Activated T-helper 2 cell treated with anti-CD3 and anti-CD28 coated beads, Interferon-gamma antibody, Interleukin-2, Interleukin-4, amounts not matched to agents 10 μg/mL and 5 μg/mL and 100 μg/mL, durations not matched to agents 14 hours and 24 hours and 36 hours (primary cell): ENCODE measurements at regions not wholly inside any gene's neighbourhood (a gene's known extent, or its start where the extent isn't known, plus 50 kb on each side); places are given as distances from the start of the nearest gene placed in this dataset.
"Not testable (repeated sequence)": the region's sequence is repeated elsewhere in the genome, so short reads cannot be mapped to it uniquely, and the experiment has no call there.

ENCODE experiments used
- DNase-seq: peaks from one replicate; pipeline ENCODE4 v3.0.0; 2021; ENCODE audit warnings: low spot score
- H3K27ac Mint-ChIP-seq: one replicate; pipeline ENCODE4 v1.8.0; 2021; ENCODE audit warnings: mixed read lengths
- H3K27me3 Mint-ChIP-seq: one replicate; pipeline ENCODE4 v1.8.0; 2021; ENCODE audit warnings: low read depth, mixed read lengths
- H3K36me3 Mint-ChIP-seq: one replicate; pipeline ENCODE4 v1.8.0; 2021; ENCODE audit warnings: low read depth, mixed read lengths
- H3K4me1 Mint-ChIP-seq: one replicate; pipeline ENCODE4 v1.8.0; 2021; ENCODE audit warnings: low read depth, mixed read lengths
- H3K4me3 Mint-ChIP-seq: one replicate; pipeline ENCODE4 v1.8.0; 2021; ENCODE audit warnings: low read depth, mild to moderate bottlenecking, moderate library complexity, mixed read lengths
- H3K9me3 Mint-ChIP-seq: one replicate; pipeline ENCODE4 v1.8.0; 2021; ENCODE audit warnings: mixed read lengths
- intact Hi-C: fragments of 100-400 bp; cut with micrococcal nuclease; formaldehyde crosslinking; loops from one replicate; pipeline ENCODE4 v1.15.1; 2023

DNA sequence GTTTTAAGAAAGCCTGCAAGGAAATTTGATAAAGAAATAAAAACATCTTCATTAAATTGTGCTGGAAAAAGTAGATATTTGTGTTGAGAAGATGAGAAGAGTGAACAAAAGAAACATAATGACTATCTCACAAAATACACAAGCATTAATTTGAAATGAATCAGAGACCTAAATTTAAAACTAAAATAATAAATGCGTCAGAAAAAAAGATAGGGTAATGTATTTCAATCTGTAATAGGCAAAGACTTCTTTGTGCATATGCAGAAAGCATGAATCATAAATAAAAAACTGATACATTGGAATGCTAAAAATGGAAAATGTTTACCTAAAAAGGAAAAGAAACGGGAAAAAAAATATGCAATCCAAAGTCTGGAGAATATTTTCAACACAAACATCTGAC, 278.5 kb upstream of the RAI14 start:
- not testable (repeated sequence) for H3K27ac Mint-ChIP-seq

DNA sequence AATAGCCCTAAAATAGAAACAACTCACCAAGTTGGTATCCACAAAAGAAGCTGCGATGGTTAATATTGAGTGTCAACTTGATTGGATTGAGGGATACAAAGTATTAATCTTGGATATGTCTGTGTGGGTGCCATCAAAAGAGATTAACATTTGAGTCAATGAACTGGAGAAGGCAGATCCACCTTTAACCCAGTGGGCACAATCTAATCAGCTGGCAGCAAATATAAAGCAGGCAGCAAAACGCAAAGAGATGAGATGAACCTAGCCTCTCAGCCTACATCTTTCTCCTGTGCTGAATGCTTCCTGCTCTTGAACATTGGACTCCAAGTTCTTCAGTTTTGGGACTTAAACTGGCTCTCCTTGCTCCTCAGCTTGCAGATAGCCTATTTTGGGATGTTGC, 277.6 kb upstream of the RAI14 start:
- H3K36me3 Mint-ChIP-seq, H3K27me3 Mint-ChIP-seq, H3K4me3 Mint-ChIP-seq, DNase-seq, intact Hi-C loops, H3K4me1 Mint-ChIP-seq, H3K9me3 Mint-ChIP-seq, H3K27ac Mint-ChIP-seq: not testable (repeated sequence)

More for the DNA sequence above, 278.5 kb upstream of the RAI14 start:
- H3K9me3 Mint-ChIP-seq, DNase-seq, H3K4me1 Mint-ChIP-seq, intact Hi-C loops, H3K4me3 Mint-ChIP-seq, H3K27me3 Mint-ChIP-seq, H3K36me3 Mint-ChIP-seq: not testable (repeated sequence)

DNA sequence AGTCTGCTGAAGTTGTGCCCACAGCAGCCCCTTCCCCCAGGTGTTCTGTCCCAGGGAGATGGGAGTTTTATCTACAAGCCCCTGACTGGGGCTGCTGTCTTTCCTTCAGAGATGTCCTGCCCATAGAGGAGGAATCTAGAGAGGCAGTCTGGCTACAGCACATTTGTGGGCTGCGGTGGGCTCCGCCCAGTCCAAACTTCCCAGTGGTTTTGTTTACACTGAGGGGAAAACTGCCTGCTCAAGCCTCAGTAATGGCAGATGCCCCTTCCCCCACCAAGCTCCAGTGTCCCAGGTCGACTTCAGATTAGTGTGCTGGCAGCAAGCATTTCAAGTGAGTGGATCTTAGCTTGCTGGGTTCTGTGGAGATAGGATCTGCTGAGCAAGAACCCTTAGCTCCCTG, 267.4 kb upstream of the RAI14 start:
- H3K4me3 Mint-ChIP-seq, H3K4me1 Mint-ChIP-seq, intact Hi-C loops, H3K9me3 Mint-ChIP-seq, H3K27me3 Mint-ChIP-seq, H3K36me3 Mint-ChIP-seq, H3K27ac Mint-ChIP-seq, DNase-seq: not testable (repeated sequence)

DNA sequence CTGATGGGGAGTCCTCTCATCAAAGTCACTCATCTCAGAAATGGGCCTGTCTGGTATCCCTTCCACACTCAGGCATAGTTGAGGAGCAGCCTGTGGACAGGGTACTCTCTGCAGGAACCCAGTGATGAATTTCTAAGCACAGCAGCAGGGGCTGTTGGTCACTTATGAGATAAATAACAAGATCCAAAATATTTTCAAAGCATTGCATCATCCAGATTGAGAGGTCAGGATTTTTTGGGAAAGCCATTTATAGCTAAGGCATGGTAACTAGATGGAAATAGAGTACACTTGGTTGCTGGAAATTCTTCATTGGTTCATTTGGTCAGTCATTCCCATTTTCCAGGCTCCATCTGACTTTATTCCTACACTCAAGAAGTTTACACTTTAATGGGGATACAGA, 246.8 kb upstream of the RAI14 start:
- intact Hi-C loops, result no loop called here
- Mint-ChIP-seq H3K4me3 (no peak overlapping the region), H3K4me1 (no peaks in the 10 kb centered on the region), H3K36me3 (no peaks in the 10 kb centered on the region), H3K9me3 (no peaks in the 10 kb centered on the region), H3K27me3 (peaks cover 2% of the 10 kb centered on the region), H3K27ac (no peak overlapping the region)
- DNase-seq, result no peak

DNA sequence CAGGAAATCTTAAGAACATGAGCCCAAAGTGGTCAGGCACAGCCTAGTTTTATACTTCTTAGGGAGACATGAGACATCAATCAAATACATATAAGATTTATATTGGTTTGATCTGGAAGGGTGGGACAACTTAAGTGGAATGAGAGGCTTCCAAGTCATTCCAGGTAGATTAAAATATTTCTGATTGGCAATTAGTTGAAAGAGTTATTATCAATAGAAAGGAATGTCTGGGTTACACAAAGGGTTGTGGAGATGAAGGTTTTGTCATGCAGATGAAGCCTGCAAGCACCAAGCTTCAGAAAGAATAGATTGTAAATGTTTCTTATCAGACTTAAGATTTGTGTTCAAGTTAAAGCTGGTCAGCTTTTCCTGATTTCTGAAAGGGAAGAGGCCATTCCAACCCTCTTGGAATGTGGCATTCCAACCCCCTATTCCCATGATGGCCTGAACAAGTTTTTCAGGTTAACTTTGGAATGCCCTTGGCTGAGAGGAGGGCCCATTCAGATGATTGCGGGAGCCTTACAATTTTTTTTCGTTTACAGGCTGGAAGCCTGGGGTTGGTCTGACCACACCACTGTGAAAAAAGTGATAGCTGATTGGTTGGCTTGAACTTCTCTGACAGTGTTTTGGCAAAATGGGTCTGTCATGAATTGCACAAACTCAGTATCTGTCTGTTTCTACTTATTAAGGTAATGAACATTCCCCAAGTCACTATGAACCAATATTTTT, 245.6 kb upstream of the RAI14 start:
- H3K36me3 Mint-ChIP-seq, result no peaks in the 10 kb centered on the region
- H3K4me3 Mint-ChIP-seq, result no peak overlapping the region
- H3K9me3 Mint-ChIP-seq, result no peaks in the 10 kb centered on the region
- DNase-seq, result no peak
- no peaks in the 10 kb centered on the region for H3K4me1 Mint-ChIP-seq
- peaks cover 2% of the 10 kb centered on the region for H3K27me3 Mint-ChIP-seq
- H3K27ac Mint-ChIP-seq, result no peak overlapping the region
- intact Hi-C loops, result no loop called here

DNA sequence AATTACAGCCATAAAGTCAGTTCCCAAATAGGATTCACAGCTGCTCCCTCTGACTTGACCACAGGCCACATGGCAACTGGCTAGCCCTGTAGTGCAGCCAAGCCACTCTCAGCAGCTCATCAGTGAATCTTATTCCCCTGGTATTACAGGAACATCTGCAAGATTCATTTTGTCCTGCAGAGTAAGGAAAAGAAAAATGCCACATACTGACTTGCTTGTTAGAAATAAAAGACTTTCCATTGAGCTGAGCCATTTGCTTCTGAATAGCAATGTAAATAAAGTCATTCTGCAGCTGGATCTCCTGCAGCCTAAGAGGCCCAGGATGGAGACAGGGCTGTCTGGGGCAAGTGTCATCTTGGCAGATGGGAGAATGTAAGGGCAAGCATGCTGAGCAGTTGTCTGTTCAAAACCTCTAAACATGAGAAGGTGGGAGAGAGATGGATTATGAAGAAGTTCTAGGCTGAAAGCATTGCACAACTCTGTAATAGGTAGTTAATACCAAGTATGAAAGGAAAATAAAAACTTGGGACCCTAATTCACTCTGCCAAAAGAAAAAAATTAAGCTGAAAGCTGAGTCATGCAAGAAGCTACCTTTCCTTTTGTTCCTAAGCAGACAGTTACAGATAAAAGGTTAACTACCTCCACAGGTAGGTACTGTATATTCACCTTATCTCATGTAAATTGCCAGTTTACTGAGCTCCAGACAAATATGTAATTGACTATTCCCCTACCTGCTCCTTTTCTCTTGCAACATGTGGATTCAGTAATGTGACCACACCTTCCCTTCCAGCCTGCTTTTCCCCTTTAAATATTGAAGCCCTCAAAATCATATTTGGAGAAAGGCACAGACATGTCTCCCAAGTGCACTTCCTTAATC, 244.4 kb upstream of the RAI14 start:
- no peaks in the 10 kb centered on the region for H3K36me3 Mint-ChIP-seq
- H3K9me3 Mint-ChIP-seq, result no peaks in the 10 kb centered on the region
- peaks cover 2% of the 10 kb centered on the region for H3K27me3 Mint-ChIP-seq
- H3K4me3 Mint-ChIP-seq, result no peak overlapping the region
- DNase-seq, result no peak
- H3K4me1 Mint-ChIP-seq, result peaks cover 3% of the 10 kb centered on the region
- intact Hi-C loops, result no loop called here
- H3K27ac Mint-ChIP-seq, result no peak overlapping the region

DNA sequence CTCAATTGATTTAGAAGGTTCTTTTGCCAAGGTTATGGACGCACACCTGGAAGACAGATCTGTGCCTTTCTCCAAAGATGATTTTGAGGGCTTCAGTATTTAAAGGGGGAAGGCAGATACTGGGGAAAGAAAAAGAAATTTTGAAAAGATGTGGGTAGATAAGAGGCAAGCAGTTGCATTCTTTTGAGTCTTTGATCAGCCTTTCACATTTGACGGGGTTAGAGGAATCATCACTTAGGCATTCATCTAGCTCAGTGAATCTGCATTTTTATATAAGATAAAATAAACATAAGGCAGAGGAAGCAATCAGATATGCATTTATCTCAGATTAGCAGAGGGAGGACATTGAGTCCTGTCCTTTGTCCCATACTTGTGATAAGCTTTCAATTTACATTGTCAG, 243.4 kb upstream of the RAI14 start:
- intact Hi-C loops, result no loop called here
- no peak for DNase-seq
- Mint-ChIP-seq H3K36me3 (no peaks in the 10 kb centered on the region), H3K27me3 (peaks cover 2% of the 10 kb centered on the region), H3K4me3 (no peak overlapping the region), H3K9me3 (no peaks in the 10 kb centered on the region), H3K4me1 (peaks cover 3% of the 10 kb centered on the region), H3K27ac (no peak overlapping the region)

DNA sequence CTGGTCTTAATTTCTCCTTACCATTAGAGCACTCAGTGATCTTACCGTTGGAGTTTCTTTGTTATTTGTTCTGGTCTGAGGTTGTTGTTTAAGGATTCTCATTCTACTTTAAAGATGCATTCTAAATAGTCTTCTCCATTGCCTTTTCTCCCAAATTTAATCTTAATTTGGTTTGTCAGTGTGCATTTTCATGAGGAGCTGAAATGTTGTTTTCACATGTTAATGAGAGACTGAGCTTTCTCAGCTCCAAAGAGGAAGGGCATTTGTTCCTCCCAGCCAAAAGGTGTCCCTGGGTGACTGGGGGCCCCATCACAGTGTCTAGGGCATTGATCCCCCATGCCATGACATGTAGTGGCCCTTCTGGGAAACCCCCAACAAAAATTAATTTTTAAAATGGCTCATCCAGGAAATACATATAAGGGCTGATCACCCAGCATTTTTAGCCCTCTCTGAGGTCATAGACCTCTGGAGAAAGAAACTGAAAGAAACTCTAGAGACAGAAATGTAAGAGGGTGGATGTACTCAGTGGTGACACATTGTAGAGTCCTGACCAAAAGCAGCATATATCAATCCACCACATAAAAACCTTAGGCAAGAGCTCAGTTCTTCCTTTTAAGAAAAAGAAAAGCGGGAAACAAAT, 240.4 kb upstream of the RAI14 start:
- Mint-ChIP-seq H3K9me3 (peaks cover 7% of the 10 kb centered on the region), H3K27me3 (peaks cover 2% of the 10 kb centered on the region), H3K4me3 (no peak overlapping the region), H3K27ac (no peak overlapping the region), H3K4me1 (peaks cover 3% of the 10 kb centered on the region), H3K36me3 (no peaks in the 10 kb centered on the region)
- DNase-seq, result no peak
- intact Hi-C loops, result no loop called here

DNA sequence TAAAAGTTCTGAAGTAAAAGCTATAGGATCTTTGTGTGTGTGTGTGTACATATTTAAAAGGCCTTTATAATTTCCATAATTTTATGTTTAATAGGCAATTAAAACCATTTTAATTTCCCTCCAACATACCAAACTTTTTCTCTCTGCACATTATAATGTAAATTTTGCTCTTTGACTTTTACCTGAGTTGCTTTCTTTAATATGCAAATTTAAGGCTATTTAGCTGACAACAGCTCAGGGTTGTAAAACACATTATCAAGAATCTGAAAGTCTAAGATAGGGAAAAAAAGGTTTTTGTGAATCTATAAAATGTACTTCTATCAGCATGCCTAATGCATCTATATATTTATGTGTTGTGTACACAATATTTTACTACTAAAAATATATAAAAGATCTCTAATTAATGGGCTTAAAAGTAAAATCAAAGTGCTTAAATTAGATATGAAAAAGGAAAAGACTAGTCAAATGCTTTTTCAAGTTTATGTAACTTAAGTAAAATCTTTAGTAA, 239.6 kb upstream of the RAI14 start:
- Mint-ChIP-seq H3K4me3 (no peak overlapping the region), H3K36me3 (no peaks in the 10 kb centered on the region)

DNA sequence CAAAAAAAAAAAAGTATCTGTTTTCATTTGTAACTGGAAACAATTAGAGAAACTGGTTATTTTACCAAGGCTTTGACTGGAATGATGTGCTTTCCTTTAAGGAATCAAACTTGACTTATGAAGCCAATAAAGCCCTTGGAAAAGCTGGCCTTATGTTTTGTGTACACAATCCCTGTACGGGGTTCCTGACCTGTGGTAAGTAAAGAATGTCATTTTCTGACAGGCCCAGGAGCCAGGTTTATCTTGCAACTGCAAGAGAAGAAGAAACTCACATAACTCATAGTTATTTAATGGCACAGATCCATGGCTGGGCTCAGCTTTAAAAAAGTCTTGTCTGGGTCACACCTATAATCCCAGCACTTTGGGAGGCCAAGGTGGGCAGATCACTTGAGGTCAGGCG, 235.9 kb upstream of the RAI14 start:
- H3K4me1 Mint-ChIP-seq, intact Hi-C loops, H3K27ac Mint-ChIP-seq, DNase-seq, H3K4me3 Mint-ChIP-seq, H3K27me3 Mint-ChIP-seq, H3K9me3 Mint-ChIP-seq, H3K36me3 Mint-ChIP-seq: not testable (repeated sequence)

More for the DNA sequence above, 239.6 kb upstream of the RAI14 start:
- Mint-ChIP-seq H3K9me3 (peaks cover 7% of the 10 kb centered on the region), H3K4me1 (peaks cover 3% of the 10 kb centered on the region), H3K27me3 (peaks cover 2% of the 10 kb centered on the region), H3K27ac (no peak overlapping the region)
- intact Hi-C loops, result no loop called here
- no peak for DNase-seq

DNA sequence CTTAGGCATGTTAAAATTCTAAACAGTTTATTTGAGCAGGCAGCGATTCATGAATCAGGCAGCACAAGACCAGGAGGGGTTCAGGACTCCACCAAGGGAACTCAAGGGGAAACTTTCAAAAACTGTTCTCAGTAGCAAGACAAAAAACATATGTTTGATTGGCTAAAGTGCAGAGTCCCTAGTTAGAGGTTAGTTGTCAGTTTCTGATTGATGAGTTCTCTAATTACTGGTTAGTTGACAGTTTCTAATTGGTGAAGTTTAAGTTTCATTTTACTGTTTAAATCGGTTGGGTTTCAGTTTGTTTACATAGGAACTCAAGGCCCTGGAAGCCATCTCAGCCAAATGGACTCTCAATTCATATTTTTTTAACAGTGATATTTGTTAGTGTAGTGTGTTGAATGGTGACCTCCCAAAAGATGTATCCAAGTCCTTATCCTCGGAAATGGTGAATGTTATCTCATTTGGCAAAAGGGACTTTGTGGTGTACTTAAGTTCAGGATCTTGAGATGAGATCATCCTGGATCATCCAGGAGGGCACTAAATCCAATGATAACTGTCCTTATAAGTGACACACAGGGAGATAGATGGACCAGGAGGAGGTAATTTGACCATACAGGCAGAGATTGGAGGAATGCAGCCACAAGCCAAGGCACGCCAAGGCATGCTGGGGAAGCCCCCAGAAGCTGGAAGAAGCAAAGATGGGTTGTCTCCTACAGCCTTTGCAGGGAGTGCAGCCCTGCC, 219.2 kb upstream of the RAI14 start:
- Mint-ChIP-seq H3K27me3 (no peaks in the 10 kb centered on the region), H3K4me3 (no peak overlapping the region), H3K27ac (no peak overlapping the region), H3K36me3 (no peaks in the 10 kb centered on the region), H3K9me3 (no peaks in the 10 kb centered on the region), H3K4me1 (no peaks in the 10 kb centered on the region)
- intact Hi-C loops, result no loop called here
- no peak for DNase-seq

DNA sequence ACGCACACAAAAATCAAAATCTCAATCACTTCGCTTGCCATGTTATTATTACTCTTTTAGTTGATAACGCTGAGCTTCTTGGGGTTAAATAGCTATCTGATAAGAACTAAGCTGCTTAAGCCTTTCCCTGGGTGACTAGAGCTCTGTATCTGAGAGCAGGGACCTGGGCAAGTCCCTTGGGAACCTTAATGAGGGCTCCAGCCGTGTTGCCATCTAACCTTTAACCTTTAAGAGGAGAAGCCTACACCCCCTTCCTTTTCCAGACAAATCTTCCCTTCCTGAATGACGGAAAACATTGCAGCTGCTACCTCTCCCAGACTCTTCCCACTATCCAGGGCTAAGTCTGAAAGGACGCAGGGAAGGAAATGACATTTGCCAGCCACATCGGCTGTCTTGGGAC, 216.5 kb upstream of the RAI14 start:
- H3K9me3 Mint-ChIP-seq, result no peaks in the 10 kb centered on the region
- intact Hi-C loops, result no loop called here
- no peak for DNase-seq
- H3K4me1 Mint-ChIP-seq, result no peaks in the 10 kb centered on the region
- peaks cover 1% of the 10 kb centered on the region for H3K27me3 Mint-ChIP-seq
- no peak overlapping the region for H3K4me3 Mint-ChIP-seq
- H3K27ac Mint-ChIP-seq, result no peak overlapping the region
- no peaks in the 10 kb centered on the region for H3K36me3 Mint-ChIP-seq
